HG03060 (cell line): ENCODE measurements at regions not wholly inside any gene's neighbourhood (a gene's known extent, or its start where the extent isn't known, plus 50 kb on each side); places are given as distances from the start of the nearest gene placed in this dataset.
"Not testable (repeated sequence)": the region's sequence is repeated elsewhere in the genome, so short reads cannot be mapped to it uniquely, and the experiment has no call there.

Experiments
- ATAC-seq: cut with Tn5 transposase; IDR thresholded peaks from one replicate; pipeline ENCODE4 v1.9.1; 2021; ENCODE audit warnings: low read depth, moderate number of reproducible peaks; ENCODE audit not compliant: unreplicated experiment

GRCh38 chr2:225763711-225764110 is 364.2 kb downstream of the NYAP2 start:
- no peak for ATAC-seq

- ATAC-seq: no peak
These were observed 361.9 kb downstream of the NYAP2 start for GRCh38 chr2:225761396-225761795.

- no peak for ATAC-seq
These were observed 357.7 kb downstream of the NYAP2 start for GRCh38 chr2:225757248-225757647.

GRCh38 chr2:225756198-225756597 is 356.7 kb downstream of the NYAP2 start:
- no peak for ATAC-seq

- no peak for ATAC-seq
These were observed 349.1 kb downstream of the NYAP2 start for GRCh38 chr2:225748609-225749008.

GRCh38 chr2:225743996-225744395 is 344.5 kb downstream of the NYAP2 start:
- not testable (repeated sequence) for ATAC-seq

GRCh38 chr2:225742487-225742886 is 343.0 kb downstream of the NYAP2 start:
- ATAC-seq: no peak

- no peak for ATAC-seq
These were observed 340.6 kb downstream of the NYAP2 start for GRCh38 chr2:225740086-225740485.

- no peak for ATAC-seq
These were observed 339.8 kb downstream of the NYAP2 start for GRCh38 chr2:225739328-225739727.

- no peak for ATAC-seq
These were observed 339.2 kb downstream of the NYAP2 start for GRCh38 chr2:225738735-225739134.

- no peak for ATAC-seq
These were observed 338.0 kb downstream of the NYAP2 start for GRCh38 chr2:225737556-225737955.

- no peak for ATAC-seq
These were observed 336.3 kb downstream of the NYAP2 start for GRCh38 chr2:225735844-225736243.

GRCh38 chr2:225725726-225726125 is 326.2 kb downstream of the NYAP2 start:
- no peak for ATAC-seq
